Left lung (tissue), 4 donors: ENCODE measurements at regions not wholly inside any gene's neighbourhood (a gene's known extent, or its start where the extent isn't known, plus 50 kb on each side); places are given as distances from the start of the nearest gene placed in this dataset.

ENCODE experiments used
- ATAC-seq: fragments of 200-7000 bp; cut with Tn5 transposase; one replicate; pipeline ENCODE4 v1.9.1; 2020; ENCODE audit warnings: moderate library complexity
- DNase-seq, 4 donors: peaks; one replicate each; pipeline ENCODE4 v3.0.0-alpha.2; 2013 to 2020
- H3K27ac ChIP-seq, 2 donors: fragments of 200-600 bp; sonication (generic) in 1 of 2; one replicate each; pipeline versions ENCODE4 v1.5.0 to v1.8.0; 2020 to 2021
- H3K27me3 ChIP-seq, 2 donors: fragments of 200-600 bp; sonication (generic) in 1 of 2; one replicate each; pipeline versions ENCODE4 v1.5.0 to v1.8.0; 2020 to 2021
- H3K36me3 ChIP-seq, 2 donors: fragments of 200-600 bp; sonication (generic) in 1 of 2; one replicate each; pipeline versions ENCODE4 v1.5.0 to v1.8.0; 2020 to 2021
- H3K4me1 ChIP-seq, 2 donors: fragments of 200-600 bp; one replicate each; pipeline ENCODE4 v1.8.0; 2021
- H3K4me3 ChIP-seq, 2 donors: fragments of 200-600 bp; sonication (generic) in 1 of 2; one replicate each; pipeline versions ENCODE4 v1.5.0 to v1.8.0; 2020 to 2021; ENCODE audit warnings: mild to moderate bottlenecking in 1 of 2
- H3K9me3 ChIP-seq, 2 donors: fragments of 200-600 bp; sonication (generic) in 1 of 2; one replicate each; pipeline versions ENCODE4 v1.5.0 to v1.8.0; 2020 to 2021
- intact Hi-C, 2 donors: fragments of 100-400 bp; cut with DNase I; formaldehyde crosslinking; loops; one replicate each; pipeline versions ENCODE4 v1.11.2 to v1.14.2; 2022
- TF ChIP-seq, protein P1 (sequence below), 2 donors: fragments of 200-600 bp; sonication (generic) in 1 of 2; IDR thresholded peaks; one replicate each; pipeline versions ENCODE4 v1.5.0 to v1.8.0; 2021; ENCODE audit warnings: antibody characterized with exemption in 2 of 2
- donor health status: DM: no; HTN: yes; CAD: no.
- donor health status: DM: no; HTN: no; CAD: no.

DNA sequence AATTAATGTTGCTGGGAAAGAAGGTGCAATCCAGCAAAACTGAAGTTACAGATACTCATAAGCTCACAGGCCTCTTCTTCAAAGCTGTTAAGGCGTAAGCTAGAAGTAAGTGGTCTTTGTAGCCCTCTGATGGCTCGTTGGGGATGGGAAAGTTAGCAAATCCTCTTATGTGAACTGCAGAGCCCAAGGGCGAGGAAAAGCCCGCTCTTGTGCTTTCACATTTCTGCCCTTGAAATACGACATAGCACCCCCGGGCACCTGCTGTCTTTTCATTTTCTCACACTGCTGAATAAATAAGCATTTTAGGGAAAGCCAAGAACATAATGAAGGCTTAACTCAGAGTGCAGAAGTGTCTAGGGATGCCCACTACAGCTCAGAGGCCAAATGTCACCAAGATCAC lies 73.1 kb upstream of the SORBS2 start:
- no peak for DNase-seq
- TF ChIP-seq, protein P1, sequence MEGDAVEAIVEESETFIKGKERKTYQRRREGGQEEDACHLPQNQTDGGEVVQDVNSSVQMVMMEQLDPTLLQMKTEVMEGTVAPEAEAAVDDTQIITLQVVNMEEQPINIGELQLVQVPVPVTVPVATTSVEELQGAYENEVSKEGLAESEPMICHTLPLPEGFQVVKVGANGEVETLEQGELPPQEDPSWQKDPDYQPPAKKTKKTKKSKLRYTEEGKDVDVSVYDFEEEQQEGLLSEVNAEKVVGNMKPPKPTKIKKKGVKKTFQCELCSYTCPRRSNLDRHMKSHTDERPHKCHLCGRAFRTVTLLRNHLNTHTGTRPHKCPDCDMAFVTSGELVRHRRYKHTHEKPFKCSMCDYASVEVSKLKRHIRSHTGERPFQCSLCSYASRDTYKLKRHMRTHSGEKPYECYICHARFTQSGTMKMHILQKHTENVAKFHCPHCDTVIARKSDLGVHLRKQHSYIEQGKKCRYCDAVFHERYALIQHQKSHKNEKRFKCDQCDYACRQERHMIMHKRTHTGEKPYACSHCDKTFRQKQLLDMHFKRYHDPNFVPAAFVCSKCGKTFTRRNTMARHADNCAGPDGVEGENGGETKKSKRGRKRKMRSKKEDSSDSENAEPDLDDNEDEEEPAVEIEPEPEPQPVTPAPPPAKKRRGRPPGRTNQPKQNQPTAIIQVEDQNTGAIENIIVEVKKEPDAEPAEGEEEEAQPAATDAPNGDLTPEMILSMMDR (IDR thresholded peaks at IDR 0.05): no peak
- intact Hi-C loops: no loop called here
- Histone ChIP-seq H3K36me3 (no peaks in the 10 kb centered on the region), H3K4me3 (no peak overlapping the region), H3K27ac (no peak overlapping the region), H3K9me3 (peaks cover 0 to 6% of the 10 kb centered on the region in 2 donors), H3K27me3 (no peaks in the 10 kb centered on the region), H3K4me1 (no peaks in the 10 kb centered on the region)
- ATAC-seq: no peak

DNA sequence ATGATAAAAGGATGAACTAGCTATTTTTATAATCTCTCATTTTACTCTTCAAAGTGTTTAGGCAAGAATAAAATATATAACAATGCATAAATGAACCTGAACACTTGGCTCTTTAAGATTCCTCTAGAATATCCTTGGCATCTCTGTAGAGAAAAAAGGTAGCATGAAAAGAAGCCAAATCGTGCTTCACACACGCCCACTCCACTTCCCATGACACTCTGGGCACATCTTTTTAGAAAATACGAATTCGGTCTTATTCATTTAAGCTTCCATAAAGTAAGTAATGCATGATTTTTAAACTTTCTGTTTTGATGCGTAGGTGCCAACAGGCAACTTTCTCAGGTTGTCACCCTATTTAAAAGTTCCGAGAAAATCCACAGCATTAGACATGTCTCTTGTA lies 73.6 kb upstream of the SORBS2 start:
- intact Hi-C loops: no loop called here
- Histone ChIP-seq H3K27ac (no peak overlapping the region), H3K27me3 (no peaks in the 10 kb centered on the region), H3K4me1 (no peaks in the 10 kb centered on the region), H3K36me3 (no peaks in the 10 kb centered on the region), H3K4me3 (no peak overlapping the region), H3K9me3 (peaks cover 0 to 6% of the 10 kb centered on the region in 2 donors)
- no peak for DNase-seq
- ATAC-seq: no peak
- TF ChIP-seq, protein P1 (IDR thresholded peaks at IDR 0.05): no peak

DNA sequence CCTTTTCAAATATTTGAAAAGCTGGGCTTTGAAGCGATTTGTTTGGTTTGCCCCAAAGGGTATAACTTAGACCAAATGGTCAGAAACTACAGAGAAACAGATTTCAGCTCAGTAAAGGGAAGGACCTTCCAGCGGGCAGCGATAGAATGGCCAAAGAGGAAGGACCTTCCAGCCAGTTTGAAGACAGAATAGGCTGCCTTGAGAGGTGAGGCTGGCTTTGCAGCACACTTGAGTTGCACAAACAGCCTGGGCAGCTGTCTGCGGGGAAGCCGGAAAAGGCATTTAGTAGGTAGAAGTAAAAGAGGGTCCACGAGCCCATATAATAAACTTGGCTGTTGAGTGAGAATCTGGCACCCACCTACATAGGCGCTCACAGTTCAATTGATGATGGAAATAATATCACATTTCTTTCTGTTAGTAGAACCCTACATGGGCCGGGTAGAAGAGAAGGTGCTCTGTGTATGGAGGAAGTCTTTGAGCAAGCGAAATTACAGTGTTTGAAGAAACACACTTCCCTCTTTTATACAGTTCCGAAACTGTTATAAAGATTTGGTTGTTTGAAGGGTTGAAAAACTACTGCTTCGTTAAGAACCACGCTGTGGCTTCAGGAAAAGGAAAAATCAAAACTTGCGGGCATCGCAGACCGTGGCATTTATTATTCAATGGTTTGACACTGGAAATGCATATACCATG lies 75.0 kb upstream of the SORBS2 start:
- H3K4me1 ChIP-seq: no peaks in the 10 kb centered on the region

DNA sequence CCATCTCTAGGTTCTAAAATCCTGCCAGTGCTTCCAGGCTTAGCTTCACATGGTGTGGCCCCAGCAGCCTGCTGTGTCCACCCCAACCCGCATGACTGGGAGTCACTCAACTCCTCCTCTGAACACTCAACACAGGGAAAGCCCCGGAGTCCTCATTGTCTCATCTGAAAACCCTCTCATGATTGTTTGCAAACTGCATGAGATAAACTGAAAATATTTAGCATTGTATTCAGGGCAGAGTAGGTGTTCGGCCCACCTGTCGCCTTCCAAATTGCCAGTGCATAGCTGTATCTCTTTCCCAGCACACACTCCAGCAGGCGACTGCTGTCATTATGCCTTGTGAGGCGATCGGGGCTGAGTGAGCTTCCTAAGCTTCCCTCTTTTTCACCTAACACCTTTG lies 76.7 kb upstream of the SORBS2 start:
- ATAC-seq: no peak
- H3K27ac ChIP-seq: no peak overlapping the region
- no peaks in the 10 kb centered on the region for H3K27me3 ChIP-seq
- intact Hi-C loops: no loop called here
- DNase-seq: no peak
- no peak overlapping the region for H3K4me3 ChIP-seq
- TF ChIP-seq, protein P1 (IDR thresholded peaks at IDR 0.05): no peak
- peaks cover 0 to 6% of the 10 kb centered on the region in 2 donors for H3K9me3 ChIP-seq
- H3K36me3 ChIP-seq: no peaks in the 10 kb centered on the region
- H3K4me1 ChIP-seq: no peaks in the 10 kb centered on the region

More for the DNA sequence above, 75.0 kb upstream of the SORBS2 start:
- H3K9me3 ChIP-seq: peaks cover 0 to 6% of the 10 kb centered on the region in 2 donors
- no peaks in the 10 kb centered on the region for H3K27me3 ChIP-seq
- ATAC-seq (no peak), DNase-seq (no peak)
- TF ChIP-seq, protein P1 (IDR thresholded peaks at IDR 0.05): no peak
- no peak overlapping the region for H3K4me3 ChIP-seq
- intact Hi-C loops: no loop called here
- H3K27ac ChIP-seq: no peak overlapping the region
- no peaks in the 10 kb centered on the region for H3K36me3 ChIP-seq

DNA sequence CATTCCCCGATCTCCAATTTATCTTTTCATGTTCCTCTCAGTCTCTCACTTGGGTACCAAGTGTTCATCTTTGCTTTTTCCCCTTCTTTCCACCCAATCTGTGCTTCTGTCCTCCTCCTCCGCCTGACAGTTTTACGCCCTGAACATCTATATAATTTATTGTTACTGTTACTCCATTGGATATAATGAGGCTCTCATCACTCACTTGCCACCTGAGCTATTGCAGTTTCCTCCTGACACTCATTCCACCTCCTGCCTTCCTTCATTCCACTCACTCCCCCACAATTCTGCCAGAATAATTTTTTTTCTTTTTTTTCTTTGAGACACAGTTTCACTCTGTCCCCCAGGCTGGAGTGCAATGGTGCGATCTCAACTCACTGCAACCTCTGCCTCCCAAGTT lies 77.6 kb upstream of the SORBS2 start:
- Histone ChIP-seq H3K4me3 (no peak overlapping the region), H3K36me3 (no peaks in the 10 kb centered on the region), H3K4me1 (no peaks in the 10 kb centered on the region), H3K9me3 (peaks cover 0 to 6% of the 10 kb centered on the region in 2 donors), H3K27ac (no peak overlapping the region), H3K27me3 (no peaks in the 10 kb centered on the region)
- DNase-seq (no peak), ATAC-seq (no peak)
- intact Hi-C loops: no loop called here
- TF ChIP-seq, protein P1 (IDR thresholded peaks at IDR 0.05): no peak
